C4-2B (cell line): ENCODE measurements at regions not wholly inside any gene's neighbourhood (a gene's known extent, or its start where the extent isn't known, plus 50 kb on each side); places are given as distances from the start of the nearest gene placed in this dataset.
A peak's percentile ranks its signal among the peaks of the same experiment; 100 is the strongest.
"Not testable (repeated sequence)": the region's sequence is repeated elsewhere in the genome, so short reads cannot be mapped to it uniquely, and the experiment has no call there.

Experiments
- H3K27ac ChIP-seq: fragments of 450-650 bp; 2 replicates; pipeline ENCODE4 v1.5.1; 2017
- CTCF ChIP-seq: fragments of 450-650 bp; conservative IDR thresholded peaks from 2 replicates; pipeline ENCODE4 v1.5.1; 2017; ENCODE audit warnings: mild to moderate bottlenecking
- ZFX ChIP-seq: fragments of 450-650 bp; IDR thresholded peaks from 2 replicates; pipeline ENCODE4 v1.6.1; 2017

GRCh38 chr10:10053051-10053450, 964.6 kb upstream of the CELF2 start:
- TF ChIP-seq ZFX: no peak
- TF ChIP-seq CTCF: no peak
- H3K27ac ChIP-seq: no peak overlapping the region

- TF ChIP-seq ZFX: no peak
- no peak for TF ChIP-seq CTCF
- no peak overlapping the region for H3K27ac ChIP-seq
Observed at GRCh38 chr10:10054466-10054865, 963.2 kb upstream of the CELF2 start.

GRCh38 chr10:10055656-10056442, 961.8 kb upstream of the CELF2 start:
- no peak overlapping the region for H3K27ac ChIP-seq
- no peak for TF ChIP-seq CTCF
- no peak for TF ChIP-seq ZFX

- no peak overlapping the region for H3K27ac ChIP-seq
- TF ChIP-seq CTCF: 0 out of 2 replicates have a peak, but pooled peaks have one; percentile 6
- no peak for TF ChIP-seq ZFX
Observed at GRCh38 chr10:10056961-10057360, 960.7 kb upstream of the CELF2 start.

GRCh38 chr10:10067644-10068043, 950.0 kb upstream of the CELF2 start:
- TF ChIP-seq CTCF: no peak
- TF ChIP-seq ZFX: no peak
- H3K27ac ChIP-seq: no peak overlapping the region

- H3K27ac ChIP-seq: not testable (repeated sequence)
Observed at GRCh38 chr10:10074847-10075246, 942.8 kb upstream of the CELF2 start.

- TF ChIP-seq ZFX: no peak
- no peak for TF ChIP-seq CTCF
Observed at GRCh38 chr10:10078446-10078845, 939.2 kb upstream of the CELF2 start.

GRCh38 chr10:10092581-10092980, 925.1 kb upstream of the CELF2 start:
- H3K27ac ChIP-seq: no peak overlapping the region
- TF ChIP-seq ZFX: no peak
- no peak for TF ChIP-seq CTCF

More at GRCh38 chr10:10078446-10078845, 939.2 kb upstream of the CELF2 start:
- no peak overlapping the region for H3K27ac ChIP-seq
